ENCODE measurements at regions not wholly inside any gene's neighbourhood (a gene's known extent, or its start where the extent isn't known, plus 50 kb on each side); places are given as distances from the start of the nearest gene placed in this dataset.

- POLR2A ChIA-PET, result no interaction called here
- DNase-seq (ENCODE audit: extremely low spot score), result no peak
- CTCF ChIA-PET, result interaction anchor here (1.0 kb wide), 1 partner anchor 54 kb away, joined by 3 read pairs; no protein-coding TSS in a partner anchor
- no peak for TF ChIP-seq ZNF384 (IDR thresholded peaks at IDR 0.05)
- TF ChIP-seq L3MBTL2 (conservative IDR thresholded peaks at IDR 0.05), result no peak
- TF ChIP-seq ELF4 (IDR thresholded peaks at IDR 0.05), result no peak
- no peak for TF ChIP-seq NFRKB (IDR thresholded peaks at IDR 0.05)
- no peak for TF ChIP-seq ARNT (IDR thresholded peaks at IDR 0.05)
- no peak for TF ChIP-seq FOXA1 (IDR thresholded peaks at IDR 0.05)
- TF ChIP-seq FOXM1 (IDR thresholded peaks at IDR 0.05; ENCODE audit: borderline replicate concordance), result no peak
- TF ChIP-seq HDGF (IDR thresholded peaks at IDR 0.05; ENCODE audit: borderline replicate concordance), result no peak
- no peak for TF ChIP-seq LEF1 (IDR thresholded peaks at IDR 0.05; ENCODE audit: borderline replicate concordance)
Measured at GRCh38 chr3:103923907-103924306, 1442.8 kb upstream of the ALCAM start.

DNA sequence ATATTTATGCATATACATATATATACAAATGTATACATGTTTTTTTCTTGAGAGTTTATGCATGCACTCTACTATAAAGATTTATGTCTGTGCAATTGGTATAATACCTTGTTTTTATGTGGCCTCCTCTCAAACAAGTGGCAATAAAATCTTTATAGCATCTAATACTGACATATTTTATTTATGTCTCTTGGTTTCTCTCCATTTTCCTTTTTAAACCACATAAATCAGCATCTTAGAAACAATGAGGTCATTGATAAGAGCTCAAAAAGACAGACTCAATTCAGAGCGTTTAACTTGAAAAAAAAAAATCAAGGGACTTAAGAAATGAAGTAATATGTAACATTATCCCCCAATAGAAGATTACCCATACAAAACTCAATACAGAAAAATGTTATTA is 1442.2 kb upstream of the ALCAM start:
- peak; percentile 18 for DNase-seq (ENCODE audit: extremely low spot score)
- POLR2A ChIA-PET, result no interaction called here
- CTCF ChIA-PET, result interaction anchor here (1.0 kb wide), 1 partner anchor 53 kb away, joined by 3 read pairs; no protein-coding TSS in a partner anchor
- TF ChIP-seq SUZ12 (IDR thresholded peaks at IDR 0.05), result no peak
- TF ChIP-seq BHLHE40 (IDR thresholded peaks at IDR 0.05; ENCODE audit: borderline replicate concordance), result no peak
- TF ChIP-seq NFRKB (IDR thresholded peaks at IDR 0.05), result no peak
- TF ChIP-seq ELF4 (IDR thresholded peaks at IDR 0.05), result no peak
- no peak for TF ChIP-seq HDGF (IDR thresholded peaks at IDR 0.05; ENCODE audit: borderline replicate concordance)
- no peak for TF ChIP-seq FOXA1 (IDR thresholded peaks at IDR 0.05)
- no peak for TF ChIP-seq SP1 (IDR thresholded peaks at IDR 0.05)
- peak; percentile 85; the same call in 1 of the 2 replicates for TF ChIP-seq ARNT (IDR thresholded peaks at IDR 0.05)
- TF ChIP-seq FOXM1 (IDR thresholded peaks at IDR 0.05; ENCODE audit: borderline replicate concordance), result peak; percentile 88; the same call in 1 of the 2 replicates
- 0 out of 2 replicates have a peak, but pooled peaks have one; percentile 1 for TF ChIP-seq L3MBTL2 (conservative IDR thresholded peaks at IDR 0.05)
- peak; percentile 64; the same call in 1 of the 2 replicates for TF ChIP-seq FOXK2 (IDR thresholded peaks at IDR 0.05)
- TF ChIP-seq CTBP1 (IDR thresholded peaks at IDR 0.05; ENCODE audit: borderline replicate concordance), result peak; percentile 99
- TF ChIP-seq PKNOX1 (IDR thresholded peaks at IDR 0.05), result peak; percentile 98
- TF ChIP-seq ZNF384 (IDR thresholded peaks at IDR 0.05), result peak; percentile 97
- TF ChIP-seq TARDBP (IDR thresholded peaks at IDR 0.05), result 0 out of 2 replicates have a peak, but pooled peaks have one; percentile 44
- peak; percentile 96 for TF ChIP-seq LEF1 (IDR thresholded peaks at IDR 0.05; ENCODE audit: borderline replicate concordance)

GRCh38 chr3:103926936-103927335 is 1439.8 kb upstream of the ALCAM start:
- DNase-seq (ENCODE audit: extremely low spot score), result no peak
- CTCF ChIA-PET, result no interaction called here
- POLR2A ChIA-PET, result no interaction called here

DNA sequence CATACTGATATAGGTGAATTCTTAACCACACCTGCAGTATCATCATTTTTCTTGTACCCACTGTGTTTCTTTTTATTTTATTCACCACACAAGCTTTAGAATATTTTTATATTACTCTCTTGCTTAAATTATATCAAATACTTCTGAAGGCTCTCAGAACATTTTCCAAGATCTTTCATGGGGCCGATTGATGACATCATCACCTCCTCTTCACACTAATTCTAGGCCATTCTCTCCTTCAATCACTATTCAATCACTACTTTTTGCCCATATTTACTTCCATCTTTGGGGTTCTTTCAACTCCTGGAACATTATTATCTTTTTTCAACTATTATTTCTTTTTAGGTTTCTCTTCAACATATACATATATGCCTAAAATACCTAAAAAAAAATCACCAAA is 1438.8 kb upstream of the ALCAM start:
- POLR2A ChIA-PET, result no interaction called here
- DNase-seq (ENCODE audit: extremely low spot score), result no peak
- CTCF ChIA-PET, result no interaction called here
- TF ChIP-seq LEF1 (IDR thresholded peaks at IDR 0.05; ENCODE audit: borderline replicate concordance), result no peak

More at GRCh38 chr3:103926936-103927335, 1439.8 kb upstream of the ALCAM start:
- TF ChIP-seq FOXK2 (IDR thresholded peaks at IDR 0.05), result no peak
- no peak for TF ChIP-seq BHLHE40 (IDR thresholded peaks at IDR 0.05; ENCODE audit: borderline replicate concordance)
- TF ChIP-seq HDGF (IDR thresholded peaks at IDR 0.05; ENCODE audit: borderline replicate concordance), result no peak
- no peak for TF ChIP-seq L3MBTL2 (conservative IDR thresholded peaks at IDR 0.05)
- no peak for TF ChIP-seq PKNOX1 (IDR thresholded peaks at IDR 0.05)
- no peak for TF ChIP-seq TARDBP (IDR thresholded peaks at IDR 0.05)

GRCh38 chr3:103937094-103937493 is 1429.6 kb upstream of the ALCAM start:
- DNase-seq (ENCODE audit: extremely low spot score), result no peak
- POLR2A ChIA-PET, result no interaction called here
- CTCF ChIA-PET, result no interaction called here
- TF ChIP-seq NFRKB (IDR thresholded peaks at IDR 0.05) (no peak), SP1 (IDR thresholded peaks at IDR 0.05) (no peak)

GRCh38 chr3:103947062-103947461 is 1419.6 kb upstream of the ALCAM start:
- CTCF ChIA-PET, result no interaction called here
- DNase-seq (ENCODE audit: extremely low spot score), result no peak
- POLR2A ChIA-PET, result no interaction called here
- TF ChIP-seq FOXA1 (IDR thresholded peaks at IDR 0.05) (no peak), CTBP1 (IDR thresholded peaks at IDR 0.05; ENCODE audit: borderline replicate concordance) (no peak), ZNF384 (IDR thresholded peaks at IDR 0.05) (no peak), ARNT (IDR thresholded peaks at IDR 0.05) (no peak), FOXK2 (IDR thresholded peaks at IDR 0.05) (no peak), SP1 (IDR thresholded peaks at IDR 0.05) (no peak), TARDBP (IDR thresholded peaks at IDR 0.05) (no peak), LEF1 (IDR thresholded peaks at IDR 0.05; ENCODE audit: borderline replicate concordance) (no peak), BHLHE40 (IDR thresholded peaks at IDR 0.05; ENCODE audit: borderline replicate concordance) (no peak), NFRKB (IDR thresholded peaks at IDR 0.05) (no peak), HDGF (IDR thresholded peaks at IDR 0.05; ENCODE audit: borderline replicate concordance) (no peak), FOXM1 (IDR thresholded peaks at IDR 0.05; ENCODE audit: borderline replicate concordance) (no peak)

- POLR2A ChIA-PET, result no interaction called here
- DNase-seq (ENCODE audit: extremely low spot score), result no peak
- TF ChIP-seq ZNF384 (IDR thresholded peaks at IDR 0.05), result no peak
- TF ChIP-seq PKNOX1 (IDR thresholded peaks at IDR 0.05), result peak; percentile 43
- CTCF ChIA-PET, result no interaction called here
Measured at GRCh38 chr3:103949693-103950092, 1417.0 kb upstream of the ALCAM start.

All from HEK293T (cell line).